Ascending aorta (tissue), 2 donors: ENCODE measurements at regions not wholly inside any gene's neighbourhood (a gene's known extent, or its start where the extent isn't known, plus 50 kb on each side); places are given as distances from the start of the nearest gene placed in this dataset.

ENCODE experiments used
- DNase-seq, 2 donors: peaks; one replicate each; pipeline ENCODE4 v3.0.0-alpha.2; 2019; ENCODE audit warnings: low spot score in 2 of 2
- H3K27ac ChIP-seq, 2 donors: fragments of 200-600 bp; sonication (generic); one replicate each; pipeline ENCODE4 v1.5.1; 2016 to 2017; ENCODE audit warnings: mild to moderate bottlenecking in 1 of 2
- H3K27me3 ChIP-seq: fragments of 200-600 bp; sonication (generic); one replicate; pipeline ENCODE4 v1.5.1; 2017
- H3K36me3 ChIP-seq, 2 donors: fragments of 200-600 bp; sonication (generic); one replicate each; pipeline ENCODE4 v1.5.1; 2016
- H3K4me1 ChIP-seq, 2 donors: fragments of 200-600 bp; sonication (generic); one replicate each; pipeline ENCODE4 v1.5.1; 2016 to 2017; ENCODE audit warnings: mild to moderate bottlenecking in 1 of 2
- H3K4me3 ChIP-seq, 2 donors: fragments of 200-600 bp; sonication (generic); one replicate each; pipeline ENCODE4 v1.5.1; 2016 to 2017; ENCODE audit warnings: mild to moderate bottlenecking in 1 of 2
- H3K9me3 ChIP-seq, 2 donors: fragments of 200-600 bp; sonication (generic); one replicate each; pipeline ENCODE4 v1.5.1; 2016
- CTCF ChIP-seq, 3 experiments: fragments of 200-600 bp in 2 of 3; fragments of 450-650 bp in 1 of 3; sonication (generic) in 2 of 3; IDR thresholded peaks; one replicate each; pipeline ENCODE4 v1.5.1; 2016 to 2019; ENCODE audit warnings: antibody characterized with exemption in 3 of 3, mild to moderate bottlenecking in 1 of 3, moderate library complexity in 1 of 3
- intact Hi-C: fragments of 100-400 bp; cut with DNase I; formaldehyde crosslinking; loops from one replicate; pipeline ENCODE4 v1.15.1; 2023

- Histone ChIP-seq H3K27ac (no peak overlapping the region), H3K4me3 (no peak overlapping the region), H3K27me3 (no peaks in the 10 kb centered on the region), H3K4me1 (no peaks in the 10 kb centered on the region), H3K36me3 (no peaks in the 10 kb centered on the region), H3K9me3 (no peaks in the 10 kb centered on the region)
- intact Hi-C loops = no loop called here
- DNase-seq = no peak
- TF ChIP-seq CTCF (IDR thresholded peaks at IDR 0.05) = no peak
Observed at GRCh38 chr4:31392923-31393322, 672.8 kb downstream of the PCDH7 start.

- H3K27me3 ChIP-seq = no peaks in the 10 kb centered on the region
Observed at GRCh38 chr4:31408121-31408520, 688.0 kb downstream of the PCDH7 start.

GRCh38 chr4:31411565-31411964 lies 691.4 kb downstream of the PCDH7 start:
- Histone ChIP-seq H3K4me3 (no peak overlapping the region), H3K27ac (no peak overlapping the region), H3K4me1 (no peaks in the 10 kb centered on the region), H3K36me3 (no peaks in the 10 kb centered on the region), H3K27me3 (no peaks in the 10 kb centered on the region), H3K9me3 (no peaks in the 10 kb centered on the region)
- intact Hi-C loops = no loop called here
- no peak for TF ChIP-seq CTCF (IDR thresholded peaks at IDR 0.05)
- DNase-seq = no peak

More at GRCh38 chr4:31408121-31408520, 688.0 kb downstream of the PCDH7 start:
- no peak for TF ChIP-seq CTCF (IDR thresholded peaks at IDR 0.05)
- H3K4me3 ChIP-seq = no peak overlapping the region
- no peaks in the 10 kb centered on the region for H3K4me1 ChIP-seq
- H3K9me3 ChIP-seq = no peaks in the 10 kb centered on the region
- no peak overlapping the region for H3K27ac ChIP-seq
- no peak for DNase-seq
- no peaks in the 10 kb centered on the region for H3K36me3 ChIP-seq
- intact Hi-C loops = no loop called here

- Histone ChIP-seq H3K27ac (no peak overlapping the region), H3K9me3 (no peaks in the 10 kb centered on the region), H3K4me1 (no peaks in the 10 kb centered on the region), H3K36me3 (no peaks in the 10 kb centered on the region), H3K27me3 (no peaks in the 10 kb centered on the region), H3K4me3 (no peak overlapping the region)
- no peak for DNase-seq
- no peak for TF ChIP-seq CTCF (IDR thresholded peaks at IDR 0.05)
- intact Hi-C loops = no loop called here
Observed at GRCh38 chr4:31415629-31416028, 695.5 kb downstream of the PCDH7 start.

GRCh38 chr4:31416498-31416897 lies 696.3 kb downstream of the PCDH7 start:
- Histone ChIP-seq H3K4me3 (no peak overlapping the region), H3K4me1 (no peaks in the 10 kb centered on the region), H3K36me3 (no peaks in the 10 kb centered on the region), H3K27me3 (no peaks in the 10 kb centered on the region), H3K9me3 (no peaks in the 10 kb centered on the region), H3K27ac (no peak overlapping the region)
- DNase-seq = no peak
- no peak for TF ChIP-seq CTCF (IDR thresholded peaks at IDR 0.05)
- intact Hi-C loops = no loop called here

- no peak overlapping the region for H3K4me3 ChIP-seq
- intact Hi-C loops = no loop called here
Observed at GRCh38 chr4:31417040-31417439, 696.9 kb downstream of the PCDH7 start.

More at GRCh38 chr4:31417040-31417439, 696.9 kb downstream of the PCDH7 start:
- no peak for DNase-seq
- H3K27me3 ChIP-seq = no peaks in the 10 kb centered on the region
- H3K27ac ChIP-seq = no peak overlapping the region
- TF ChIP-seq CTCF (IDR thresholded peaks at IDR 0.05) = no peak
- no peaks in the 10 kb centered on the region for H3K9me3 ChIP-seq
- H3K4me1 ChIP-seq = no peaks in the 10 kb centered on the region
- H3K36me3 ChIP-seq = no peaks in the 10 kb centered on the region
